Sigmoid colon (tissue), 6 donors: ENCODE measurements at regions not wholly inside any gene's neighbourhood (a gene's known extent, or its start where the extent isn't known, plus 50 kb on each side); places are given as distances from the start of the nearest gene placed in this dataset.

Experiments used
- DNase-seq: peaks from one replicate; pipeline ENCODE4 v3.0.0-alpha.2; 2019
- H3K27ac ChIP-seq, 4 donors: fragments of 200-600 bp; sonication (generic); one replicate each; pipeline ENCODE4 v1.5.1; 2016 to 2019; ENCODE audit warnings: mild to moderate bottlenecking in 1 of 4
- H3K27me3 ChIP-seq, 3 donors: fragments of 200-600 bp; sonication (generic); one replicate each; pipeline ENCODE4 v1.5.1; 2019; ENCODE audit warnings: mild to moderate bottlenecking in 1 of 3
- H3K36me3 ChIP-seq, 4 donors: fragments of 200-600 bp; sonication (generic); one replicate each; pipeline ENCODE4 v1.5.1; 2016 to 2019
- H3K4me1 ChIP-seq, 4 donors: fragments of 200-600 bp; sonication (generic); one replicate each; pipeline ENCODE4 v1.5.1; 2017 to 2019
- H3K4me3 ChIP-seq, 4 donors: fragments of 200-600 bp; sonication (generic); one replicate each; pipeline ENCODE4 v1.5.1; 2017 to 2019; ENCODE audit warnings: mild to moderate bottlenecking in 2 of 4, moderate library complexity in 1 of 4
- H3K9me3 ChIP-seq, 4 donors: fragments of 200-600 bp in 3 of 4; sonication (generic) in 3 of 4; one replicate each; pipeline versions ENCODE4 v1.5.1 to v1.6.1; 2013 to 2019
- CTCF ChIP-seq, 4 experiments: fragments of 450-650 bp in 3 of 4; fragments of 200-600 bp in 1 of 4; IDR thresholded peaks; one replicate each; pipeline ENCODE4 v1.5.1; 2016 to 2019; ENCODE audit warnings: antibody characterized with exemption in 4 of 4, mild to moderate bottlenecking in 3 of 4, moderate library complexity in 2 of 4
- EP300 ChIP-seq, 4 donors: sonication (generic); formaldehyde crosslinking; IDR thresholded peaks; one replicate each; pipeline ENCODE4 v1.6.1; 2017; ENCODE audit warnings: antibody characterized with exemption in 4 of 4
- POLR2A ChIP-seq, 2 donors: fragments of 450-650 bp; IDR thresholded peaks; one replicate each; pipeline ENCODE4 v1.6.1; 2016; ENCODE audit warnings: antibody characterized with exemption in 2 of 2, mild to moderate bottlenecking in 2 of 2, moderate library complexity in 2 of 2
- POLR2AphosphoS5 ChIP-seq, 4 donors: sonication (generic); formaldehyde crosslinking; IDR thresholded peaks; one replicate each; pipeline ENCODE4 v1.6.1; 2017; ENCODE audit warnings: antibody characterized with exemption in 4 of 4
- WGBS, 2 donors: extraction: QIAGEN DNeasy Blood & Tissue Kit; methylation state at CpG; one replicate each; pipeline ENCODE4 v1.1.7; 2013; 5-methylcytosine and 5-hydroxymethylcytosine counted together
- intact Hi-C: fragments of 100-400 bp; cut with DNase I; formaldehyde crosslinking; loops from one replicate; pipeline ENCODE4 v1.15.1; 2023
- donor health status: healthy with polysubstance abuse.
- donor health status: healthy.

- Histone ChIP-seq H3K36me3 (peaks cover 0 to 3% (median 0%) of the 10 kb centered on the region in 4 donors), H3K27ac (peak overlapping the region in 2 of 4 donors; percentile 18 to 83), H3K9me3 (no peaks in the 10 kb centered on the region), H3K27me3 (no peaks in the 10 kb centered on the region), H3K4me1 (peaks cover 0 to 13% (median 4%) of the 10 kb centered on the region in 4 donors), H3K4me3 (no peak overlapping the region)
- intact Hi-C loops = no loop called here
- WGBS, 2 donors = 94 to 96% methylated on average over 4 of the region's 4 CpGs
- no peak for DNase-seq
- no peak for TF ChIP-seq EP300 (IDR thresholded peaks at IDR 0.05)
- TF ChIP-seq POLR2AphosphoS5 (IDR thresholded peaks at IDR 0.05) = no peak
- TF ChIP-seq POLR2A (IDR thresholded peaks at IDR 0.05) = no peak
- no peak for TF ChIP-seq CTCF (IDR thresholded peaks at IDR 0.05)
Measured at GRCh38 chr1:232517204-232517603, 112.7 kb downstream of the SIPA1L2 start.

GRCh38 chr1:232515706-232516105 lies 114.2 kb downstream of the SIPA1L2 start:
- H3K27me3 ChIP-seq = no peaks in the 10 kb centered on the region

GRCh38 chr1:232512712-232513111 lies 117.2 kb downstream of the SIPA1L2 start:
- no peaks in the 10 kb centered on the region for H3K27me3 ChIP-seq
- 93 to 95% methylated on average over 5 of the region's 5 CpGs for WGBS, 2 donors
- H3K4me3 ChIP-seq = peak overlapping the region in 3 of 4 donors; percentile 26 to 39 (median 32)
- peak overlapping the region in 3 of 4 donors; percentile 75 to 83 (median 79) for H3K27ac ChIP-seq
- no peak for DNase-seq
- intact Hi-C loops = loop anchor here (5.0 kb wide), 2 partner anchors 60 to 115 kb away; no protein-coding TSS in a partner anchor
- peaks cover 0 to 38% (median 31%) of the 10 kb centered on the region in 4 donors for H3K4me1 ChIP-seq
- peak in 1 of 4 donors; percentile 3 for TF ChIP-seq POLR2AphosphoS5 (IDR thresholded peaks at IDR 0.05)
- TF ChIP-seq POLR2A (IDR thresholded peaks at IDR 0.05) = no peak
- no peak for TF ChIP-seq CTCF (IDR thresholded peaks at IDR 0.05)
- no peak for TF ChIP-seq EP300 (IDR thresholded peaks at IDR 0.05)
- H3K36me3 ChIP-seq = peaks cover 0 to 3% (median 0%) of the 10 kb centered on the region in 4 donors
- H3K9me3 ChIP-seq = no peaks in the 10 kb centered on the region

More at GRCh38 chr1:232515706-232516105, 114.2 kb downstream of the SIPA1L2 start:
- Histone ChIP-seq H3K4me1 (peaks cover 0 to 22% (median 11%) of the 10 kb centered on the region in 4 donors), H3K9me3 (no peaks in the 10 kb centered on the region), H3K36me3 (peaks cover 0 to 3% (median 0%) of the 10 kb centered on the region in 4 donors), H3K4me3 (no peak overlapping the region), H3K27ac (peak overlapping the region in 2 of 4 donors; percentile 79 to 83)
- WGBS, 2 donors = 94 to 97% methylated on average over 1 of the region's 1 CpG
- TF ChIP-seq CTCF (IDR thresholded peaks at IDR 0.05) = no peak
- TF ChIP-seq EP300 (IDR thresholded peaks at IDR 0.05) = no peak
- no peak for TF ChIP-seq POLR2A (IDR thresholded peaks at IDR 0.05)
- no peak for TF ChIP-seq POLR2AphosphoS5 (IDR thresholded peaks at IDR 0.05)
- intact Hi-C loops = no loop called here
- DNase-seq = no peak

- no peak overlapping the region for H3K4me3 ChIP-seq
- H3K36me3 ChIP-seq = peaks cover 0 to 3% (median 0%) of the 10 kb centered on the region in 4 donors
- 75 to 95% methylated on average over 1 of the region's 1 CpG for WGBS, 2 donors
- TF ChIP-seq EP300 (IDR thresholded peaks at IDR 0.05) (no peak), POLR2A (IDR thresholded peaks at IDR 0.05) (no peak), POLR2AphosphoS5 (IDR thresholded peaks at IDR 0.05) (no peak), CTCF (IDR thresholded peaks at IDR 0.05) (no peak)
- peak overlapping the region in 3 of 4 donors; percentile 2 to 83 (median 79) for H3K27ac ChIP-seq
- H3K4me1 ChIP-seq = peaks cover 3 to 38% (median 31%) of the 10 kb centered on the region in 4 donors
- intact Hi-C loops = loop anchor here (5.0 kb wide), 2 partner anchors 61 to 116 kb away; no protein-coding TSS in a partner anchor
- no peak for DNase-seq
- no peaks in the 10 kb centered on the region for H3K9me3 ChIP-seq
- H3K27me3 ChIP-seq = no peaks in the 10 kb centered on the region
Measured at GRCh38 chr1:232511172-232511571, 118.8 kb downstream of the SIPA1L2 start.
